ENCODE measurements at regions not wholly inside any gene's neighbourhood (a gene's known extent, or its start where the extent isn't known, plus 50 kb on each side); places are given as distances from the start of the nearest gene placed in this dataset.

GRCh38 chr1:234750922-234751627, 141.1 kb upstream of the IRF2BP2 start:
- CTCF ChIA-PET (ENCODE audit: unreplicated experiment), result interaction anchor here (1.2 kb wide), 1 partner anchor 16 kb away, joined by 4 read pairs; no protein-coding TSS in a partner anchor

GRCh38 chr1:234748713-234749112, 138.7 kb upstream of the IRF2BP2 start:
- Histone ChIP-seq H2AFZ (ENCODE audit: low read length) (no peak overlapping the region), H3K9me3 (ENCODE audit: low read length) (no peaks in the 10 kb centered on the region), H4K20me1 (ENCODE audit: insufficient read depth, low read length) (no peaks in the 10 kb centered on the region), H3K27ac (ENCODE audit: low read depth, low read length, poor library complexity, severe bottlenecking) (no peak overlapping the region), H3K9me2 (ENCODE audit: insufficient read depth, low read length) (no peaks in the 10 kb centered on the region), H3K4me2 (ENCODE audit: low read length) (no peak overlapping the region), H3K36me3 (ENCODE audit: insufficient read depth, low read length) (no peaks in the 10 kb centered on the region), H3K4me1 (ENCODE audit: insufficient read depth, low read length, poor library complexity, severe bottlenecking) (no peaks in the 10 kb centered on the region), H3K4me3 (ENCODE audit: low read depth, low read length, poor library complexity, severe bottlenecking) (no peak overlapping the region), H3K79me2 (ENCODE audit: insufficient read depth, low read depth, low read length) (no peaks in the 10 kb centered on the region)
- POLR2A ChIA-PET, result no interaction called here
- no TSS peak for BruUV-seq (replicated peaks)
- CTCF ChIA-PET (ENCODE audit: unreplicated experiment), result no interaction called here
- intact Hi-C loops (cut with micrococcal nuclease; ENCODE audit: unreplicated experiment), result no loop called here
- no peak for TF ChIP-seq EZH2phosphoT487 (IDR thresholded peaks at IDR 0.05; ENCODE audit: borderline replicate concordance, low read depth, low read length)
- TF ChIP-seq, protein P1, sequence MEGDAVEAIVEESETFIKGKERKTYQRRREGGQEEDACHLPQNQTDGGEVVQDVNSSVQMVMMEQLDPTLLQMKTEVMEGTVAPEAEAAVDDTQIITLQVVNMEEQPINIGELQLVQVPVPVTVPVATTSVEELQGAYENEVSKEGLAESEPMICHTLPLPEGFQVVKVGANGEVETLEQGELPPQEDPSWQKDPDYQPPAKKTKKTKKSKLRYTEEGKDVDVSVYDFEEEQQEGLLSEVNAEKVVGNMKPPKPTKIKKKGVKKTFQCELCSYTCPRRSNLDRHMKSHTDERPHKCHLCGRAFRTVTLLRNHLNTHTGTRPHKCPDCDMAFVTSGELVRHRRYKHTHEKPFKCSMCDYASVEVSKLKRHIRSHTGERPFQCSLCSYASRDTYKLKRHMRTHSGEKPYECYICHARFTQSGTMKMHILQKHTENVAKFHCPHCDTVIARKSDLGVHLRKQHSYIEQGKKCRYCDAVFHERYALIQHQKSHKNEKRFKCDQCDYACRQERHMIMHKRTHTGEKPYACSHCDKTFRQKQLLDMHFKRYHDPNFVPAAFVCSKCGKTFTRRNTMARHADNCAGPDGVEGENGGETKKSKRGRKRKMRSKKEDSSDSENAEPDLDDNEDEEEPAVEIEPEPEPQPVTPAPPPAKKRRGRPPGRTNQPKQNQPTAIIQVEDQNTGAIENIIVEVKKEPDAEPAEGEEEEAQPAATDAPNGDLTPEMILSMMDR (conservative IDR thresholded peaks at IDR 0.05; ENCODE audit: low read length), result no peak
- no peak for DNase-seq (ENCODE audit: low spot score)

More at GRCh38 chr1:234750922-234751627, 141.1 kb upstream of the IRF2BP2 start:
- Histone ChIP-seq H3K9me3 (ENCODE audit: low read length) (no peaks in the 10 kb centered on the region), H3K4me3 (ENCODE audit: low read depth, low read length, poor library complexity, severe bottlenecking) (no peak overlapping the region), H3K4me1 (ENCODE audit: insufficient read depth, low read length, poor library complexity, severe bottlenecking) (no peaks in the 10 kb centered on the region), H3K79me2 (ENCODE audit: insufficient read depth, low read depth, low read length) (no peaks in the 10 kb centered on the region), H4K20me1 (ENCODE audit: insufficient read depth, low read length) (no peaks in the 10 kb centered on the region), H3K36me3 (ENCODE audit: insufficient read depth, low read length) (no peaks in the 10 kb centered on the region), H3K27ac (ENCODE audit: low read depth, low read length, poor library complexity, severe bottlenecking) (no peak overlapping the region), H3K4me2 (ENCODE audit: low read length) (no peak overlapping the region), H3K9me2 (ENCODE audit: insufficient read depth, low read length) (no peaks in the 10 kb centered on the region), H2AFZ (ENCODE audit: low read length) (no peak overlapping the region)
- TF ChIP-seq EZH2phosphoT487 (IDR thresholded peaks at IDR 0.05; ENCODE audit: borderline replicate concordance, low read depth, low read length), result no peak
- TF ChIP-seq, protein P1 (conservative IDR thresholded peaks at IDR 0.05; ENCODE audit: low read length), result no peak
- POLR2A ChIA-PET, result interaction anchor here (0.5 to 1.3 kb wide), 3 partner anchors 19 to 52 kb away, joined by 3 to 4 read pairs (median 3); no protein-coding TSS in a partner anchor
- no peak for DNase-seq (ENCODE audit: low spot score)
- no TSS peak for BruUV-seq (replicated peaks)
- intact Hi-C loops (cut with micrococcal nuclease; ENCODE audit: unreplicated experiment), result no loop called here

DNA sequence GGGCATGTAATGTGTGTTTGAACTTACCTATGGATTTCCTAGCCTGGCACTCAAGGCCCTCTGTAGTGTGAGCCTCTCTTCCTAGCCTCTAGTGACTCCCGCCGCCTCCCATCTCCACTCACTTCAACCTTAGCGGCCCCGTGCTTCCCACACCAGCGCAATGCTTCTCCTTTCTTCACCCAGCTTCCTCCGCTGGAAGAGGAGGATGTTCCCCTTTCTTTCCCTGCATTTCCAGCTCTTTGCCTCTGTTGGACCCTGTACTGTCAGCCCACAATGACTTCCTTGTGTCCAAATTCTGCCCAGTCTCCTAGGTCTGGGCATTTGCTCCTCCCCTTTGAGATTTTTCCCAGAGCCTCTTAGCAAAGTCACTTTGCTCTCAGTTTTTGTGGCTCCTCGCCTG, 138.1 kb upstream of the IRF2BP2 start:
- H3K79me2 ChIP-seq (ENCODE audit: insufficient read depth, low read depth, low read length), result no peaks in the 10 kb centered on the region

More for the DNA sequence above, 138.1 kb upstream of the IRF2BP2 start:
- no peaks in the 10 kb centered on the region for H3K36me3 ChIP-seq (ENCODE audit: insufficient read depth, low read length)
- H3K27ac ChIP-seq (ENCODE audit: low read depth, low read length, poor library complexity, severe bottlenecking), result no peak overlapping the region
- no peak overlapping the region for H3K4me3 ChIP-seq (ENCODE audit: low read depth, low read length, poor library complexity, severe bottlenecking)
- no peak for DNase-seq (ENCODE audit: low spot score)
- intact Hi-C loops (cut with micrococcal nuclease; ENCODE audit: unreplicated experiment), result no loop called here
- no peaks in the 10 kb centered on the region for H3K4me1 ChIP-seq (ENCODE audit: insufficient read depth, low read length, poor library complexity, severe bottlenecking)
- CTCF ChIA-PET (ENCODE audit: unreplicated experiment), result no interaction called here
- H2AFZ ChIP-seq (ENCODE audit: low read length), result no peak overlapping the region
- H3K4me2 ChIP-seq (ENCODE audit: low read length), result no peak overlapping the region
- H4K20me1 ChIP-seq (ENCODE audit: insufficient read depth, low read length), result no peaks in the 10 kb centered on the region
- no peaks in the 10 kb centered on the region for H3K9me3 ChIP-seq (ENCODE audit: low read length)
- BruUV-seq (replicated peaks), result no TSS peak
- POLR2A ChIA-PET, result no interaction called here
- no peaks in the 10 kb centered on the region for H3K9me2 ChIP-seq (ENCODE audit: insufficient read depth, low read length)
- TF ChIP-seq, protein P1 (conservative IDR thresholded peaks at IDR 0.05; ENCODE audit: low read length), result no peak
- TF ChIP-seq EZH2phosphoT487 (IDR thresholded peaks at IDR 0.05; ENCODE audit: borderline replicate concordance, low read depth, low read length), result no peak

Data from OCI-LY7 (cell line).